Activated naive CD4-positive, alpha-beta T cell treated with anti-CD3 and anti-CD28 coated beads, Interleukin-2, amount 50 U/mL, for 24 hours (primary cell): ENCODE measurements at regions not wholly inside any gene's neighbourhood (a gene's known extent, or its start where the extent isn't known, plus 50 kb on each side); places are given as distances from the start of the nearest gene placed in this dataset.
"Not testable (repeated sequence)": the region's sequence is repeated elsewhere in the genome, so short reads cannot be mapped to it uniquely, and the experiment has no call there.

Experiments used
- H3K27ac Mint-ChIP-seq: one replicate; pipeline ENCODE4 v1.8.0; 2021; ENCODE audit warnings: mild to moderate bottlenecking, mixed read lengths
- H3K27me3 Mint-ChIP-seq: one replicate; pipeline ENCODE4 v1.8.0; 2021; ENCODE audit warnings: mixed read lengths
- H3K36me3 Mint-ChIP-seq: one replicate; pipeline ENCODE4 v1.8.0; 2021; ENCODE audit warnings: mixed read lengths
- H3K4me1 Mint-ChIP-seq: one replicate; pipeline ENCODE4 v1.8.0; 2021; ENCODE audit warnings: mixed read lengths
- H3K4me3 Mint-ChIP-seq: one replicate; pipeline ENCODE4 v1.8.0; 2021; ENCODE audit warnings: mild to moderate bottlenecking, mixed read lengths
- H3K9me3 Mint-ChIP-seq: one replicate; pipeline ENCODE4 v1.8.0; 2021; ENCODE audit warnings: mixed read lengths

- not testable (repeated sequence) for H3K36me3 Mint-ChIP-seq, H3K9me3 Mint-ChIP-seq, H3K4me3 Mint-ChIP-seq, H3K4me1 Mint-ChIP-seq, H3K27me3 Mint-ChIP-seq, H3K27ac Mint-ChIP-seq
These were observed 224.4 kb downstream of the ZNF326 start for GRCh38 chr1:90219166-90219871.

- no peaks in the 10 kb centered on the region for H3K4me1 Mint-ChIP-seq
- H3K9me3 Mint-ChIP-seq: no peaks in the 10 kb centered on the region
- H3K36me3 Mint-ChIP-seq: no peaks in the 10 kb centered on the region
- no peak overlapping the region for H3K27ac Mint-ChIP-seq
- H3K27me3 Mint-ChIP-seq: peaks cover 2% of the 10 kb centered on the region
- no peak overlapping the region for H3K4me3 Mint-ChIP-seq
These were observed 216.0 kb downstream of the ZNF326 start for GRCh38 chr1:90210633-90211491.

DNA sequence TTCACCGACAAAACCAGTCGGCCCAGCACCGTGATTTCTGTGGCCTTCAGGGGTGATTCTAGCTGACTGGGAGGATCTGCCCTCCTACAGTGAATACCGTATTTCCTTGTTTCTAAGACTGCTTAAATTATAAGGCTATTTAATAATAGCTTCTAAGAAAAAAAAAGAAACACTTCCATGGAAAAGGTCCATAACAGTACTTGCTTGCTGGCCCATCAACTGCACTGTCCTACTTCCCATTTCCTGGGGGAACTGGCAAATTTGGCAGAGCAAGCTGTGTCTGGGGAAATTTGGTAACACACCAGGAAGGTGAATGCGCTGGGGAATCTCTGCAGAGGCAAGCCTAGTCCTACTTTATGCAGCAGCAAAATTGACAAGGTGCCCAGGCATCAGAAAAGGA, 214.0 kb downstream of the ZNF326 start:
- no peaks in the 10 kb centered on the region for H3K9me3 Mint-ChIP-seq
- no peak overlapping the region for H3K4me3 Mint-ChIP-seq
- H3K36me3 Mint-ChIP-seq: no peaks in the 10 kb centered on the region
- no peak overlapping the region for H3K27ac Mint-ChIP-seq
- H3K27me3 Mint-ChIP-seq: peaks cover 2% of the 10 kb centered on the region
- no peaks in the 10 kb centered on the region for H3K4me1 Mint-ChIP-seq

GRCh38 chr1:90206260-90206659, 211.3 kb downstream of the ZNF326 start:
- no peak overlapping the region for H3K4me3 Mint-ChIP-seq
- H3K9me3 Mint-ChIP-seq: no peaks in the 10 kb centered on the region
- H3K4me1 Mint-ChIP-seq: no peaks in the 10 kb centered on the region
- H3K36me3 Mint-ChIP-seq: no peaks in the 10 kb centered on the region
- H3K27me3 Mint-ChIP-seq: peaks cover 4% of the 10 kb centered on the region
- no peak overlapping the region for H3K27ac Mint-ChIP-seq

- Mint-ChIP-seq H3K9me3 (no peaks in the 10 kb centered on the region), H3K4me1 (no peaks in the 10 kb centered on the region), H3K27ac (no peak overlapping the region), H3K27me3 (peaks cover 4% of the 10 kb centered on the region), H3K4me3 (no peak overlapping the region), H3K36me3 (no peaks in the 10 kb centered on the region)
These were observed 209.9 kb downstream of the ZNF326 start for GRCh38 chr1:90204780-90205179.

GRCh38 chr1:90204023-90204590, 209.2 kb downstream of the ZNF326 start:
- Mint-ChIP-seq H3K4me1 (no peaks in the 10 kb centered on the region), H3K9me3 (no peaks in the 10 kb centered on the region), H3K27ac (no peak overlapping the region), H3K27me3 (peaks cover 6% of the 10 kb centered on the region), H3K36me3 (no peaks in the 10 kb centered on the region), H3K4me3 (no peak overlapping the region)

- Mint-ChIP-seq H3K36me3 (no peaks in the 10 kb centered on the region), H3K27ac (peak overlapping the region; percentile 82), H3K4me3 (no peak overlapping the region), H3K27me3 (peaks cover 4% of the 10 kb centered on the region), H3K4me1 (no peaks in the 10 kb centered on the region), H3K9me3 (no peaks in the 10 kb centered on the region)
These were observed 206.8 kb downstream of the ZNF326 start for GRCh38 chr1:90201467-90202358.

DNA sequence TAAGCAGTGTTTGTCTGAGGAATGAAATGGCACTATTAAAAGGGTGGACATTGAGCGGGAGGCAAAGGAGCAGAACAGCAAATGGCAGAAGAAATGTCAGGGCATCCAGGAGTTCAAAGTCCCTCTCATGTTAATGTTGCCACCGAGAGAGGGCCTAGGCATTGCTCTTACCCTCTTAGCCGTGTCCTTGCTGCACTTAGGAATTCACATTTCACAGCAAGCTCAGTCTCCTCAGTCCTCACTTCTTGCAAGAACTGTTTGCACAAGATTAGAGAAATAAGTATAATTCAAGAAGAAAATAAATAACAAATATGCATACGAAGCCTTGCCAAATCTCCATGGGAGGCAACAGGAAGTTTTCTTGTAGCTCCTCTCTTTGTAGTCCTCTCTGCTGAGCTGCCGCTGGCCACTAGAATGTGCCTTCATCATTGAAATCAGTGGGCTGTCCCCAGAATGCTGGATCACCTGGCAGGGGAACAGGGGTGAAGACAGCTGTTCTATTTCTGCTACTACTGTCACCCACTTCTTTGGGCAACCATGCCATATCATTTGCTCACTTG, 205.8 kb downstream of the ZNF326 start:
- no peak overlapping the region for H3K27ac Mint-ChIP-seq
- H3K9me3 Mint-ChIP-seq: no peaks in the 10 kb centered on the region
- no peaks in the 10 kb centered on the region for H3K4me1 Mint-ChIP-seq
- H3K36me3 Mint-ChIP-seq: no peaks in the 10 kb centered on the region
- H3K4me3 Mint-ChIP-seq: no peak overlapping the region
- peaks cover 6% of the 10 kb centered on the region for H3K27me3 Mint-ChIP-seq

DNA sequence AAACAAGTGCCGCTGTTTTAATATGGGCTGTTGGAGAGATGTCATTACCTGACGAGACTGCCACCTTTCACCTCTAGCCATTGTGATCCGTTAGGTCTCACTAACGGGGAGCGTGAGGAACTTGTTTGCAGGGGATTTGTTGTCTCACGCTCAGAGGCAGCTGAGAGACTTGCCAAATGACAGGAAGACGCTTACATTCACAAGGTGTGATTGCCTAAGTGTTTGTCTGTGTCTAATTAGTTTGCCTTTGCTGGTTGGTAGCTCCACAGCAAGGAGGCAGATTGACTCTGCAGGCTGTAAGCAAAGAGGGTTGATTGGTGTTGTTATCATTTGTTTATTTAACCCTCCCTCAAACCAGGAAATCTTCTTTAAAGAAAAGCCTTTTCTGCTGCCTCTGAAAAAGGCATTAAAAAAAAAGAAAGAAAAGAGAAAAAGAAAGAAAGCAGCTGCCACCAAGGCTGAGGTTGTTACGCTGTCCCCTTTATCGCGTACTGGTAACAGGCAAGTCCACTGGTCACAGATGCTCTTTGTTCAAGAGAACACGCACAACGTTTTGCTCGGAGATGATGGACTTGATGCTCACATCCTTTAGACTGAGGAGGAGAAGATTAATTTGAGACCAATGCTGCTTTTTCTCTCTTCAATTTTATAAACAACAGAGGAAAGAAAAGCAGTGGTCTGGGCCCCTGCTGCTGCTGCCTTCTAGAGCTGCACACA, 203.9 kb downstream of the ZNF326 start:
- Mint-ChIP-seq H3K4me1 (no peaks in the 10 kb centered on the region), H3K4me3 (no peak overlapping the region), H3K9me3 (no peaks in the 10 kb centered on the region), H3K36me3 (no peaks in the 10 kb centered on the region), H3K27me3 (peaks cover 6% of the 10 kb centered on the region), H3K27ac (no peak overlapping the region)

- H3K27me3 Mint-ChIP-seq: peaks cover 2% of the 10 kb centered on the region
- H3K4me3 Mint-ChIP-seq: no peak overlapping the region
These were observed 198.2 kb downstream of the ZNF326 start for GRCh38 chr1:90193116-90193515.

DNA sequence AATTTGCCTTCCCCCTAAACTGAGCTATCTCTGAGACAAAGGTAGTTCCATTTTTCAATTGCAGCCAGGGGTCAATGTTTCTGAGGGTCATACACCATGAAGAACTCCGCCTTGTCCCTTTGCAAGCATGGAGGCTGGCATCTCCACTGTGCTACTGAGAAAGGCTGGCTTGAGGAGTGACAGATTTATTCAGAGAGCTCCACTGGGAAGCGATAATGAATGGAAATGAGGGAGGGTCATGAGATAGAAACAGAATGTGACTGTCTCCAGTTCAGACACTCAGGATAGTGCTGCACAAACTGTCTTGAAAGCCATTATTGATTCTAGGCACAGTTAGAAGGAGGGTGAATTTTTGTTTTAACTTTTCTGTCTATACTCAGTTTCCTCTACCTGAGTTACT, 197.5 kb downstream of the ZNF326 start:
- Mint-ChIP-seq H3K4me1 (no peaks in the 10 kb centered on the region), H3K27ac (no peak overlapping the region), H3K4me3 (no peak overlapping the region), H3K27me3 (peaks cover 7% of the 10 kb centered on the region), H3K9me3 (no peaks in the 10 kb centered on the region), H3K36me3 (no peaks in the 10 kb centered on the region)

More at GRCh38 chr1:90193116-90193515, 198.2 kb downstream of the ZNF326 start:
- Mint-ChIP-seq H3K9me3 (no peaks in the 10 kb centered on the region), H3K4me1 (no peaks in the 10 kb centered on the region), H3K27ac (no peak overlapping the region), H3K36me3 (no peaks in the 10 kb centered on the region)

DNA sequence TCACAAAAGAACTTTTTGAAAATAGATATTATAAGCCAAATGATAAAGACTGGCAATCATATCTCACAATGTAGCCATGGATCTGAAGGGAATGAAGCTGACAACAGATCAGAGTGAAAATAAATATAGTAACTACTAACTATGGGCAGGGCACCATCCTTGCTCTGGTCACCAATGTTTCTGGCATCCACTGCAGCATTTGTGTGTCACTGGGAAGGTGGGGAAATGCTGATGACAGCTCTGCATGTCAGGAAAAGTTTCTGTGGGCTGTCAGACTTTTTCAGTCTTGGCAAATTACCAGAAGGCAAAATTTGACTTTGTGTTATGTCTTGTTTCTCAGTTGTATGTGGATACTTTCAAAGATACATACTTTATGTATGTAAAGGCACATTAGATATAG, 195.6 kb downstream of the ZNF326 start:
- Mint-ChIP-seq H3K27ac (no peak overlapping the region), H3K36me3 (no peaks in the 10 kb centered on the region), H3K9me3 (no peaks in the 10 kb centered on the region), H3K27me3 (peaks cover 11% of the 10 kb centered on the region), H3K4me3 (no peak overlapping the region), H3K4me1 (no peaks in the 10 kb centered on the region)

DNA sequence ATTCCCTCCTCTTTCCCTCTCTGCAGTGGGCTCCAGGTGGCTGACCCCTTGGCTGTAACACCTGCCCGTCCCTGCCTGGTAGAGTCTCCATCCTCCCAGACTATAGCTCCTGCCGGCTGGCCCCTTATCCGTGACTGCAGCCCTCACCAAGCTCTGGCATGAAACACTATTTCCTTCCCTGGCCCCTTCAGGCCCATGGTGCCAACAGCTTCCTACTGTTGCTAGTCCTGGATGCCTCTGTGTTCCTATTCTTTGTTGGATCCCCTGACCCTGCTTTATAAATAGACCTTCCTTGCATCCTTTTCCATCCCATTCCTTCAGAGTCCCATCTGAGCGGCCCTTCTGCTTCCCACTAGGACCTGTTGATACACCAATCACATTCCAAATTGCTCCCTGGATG, 195.0 kb downstream of the ZNF326 start:
- H3K4me1 Mint-ChIP-seq: no peaks in the 10 kb centered on the region
- no peaks in the 10 kb centered on the region for H3K9me3 Mint-ChIP-seq
- no peaks in the 10 kb centered on the region for H3K36me3 Mint-ChIP-seq
- H3K27me3 Mint-ChIP-seq: peaks cover 12% of the 10 kb centered on the region
- H3K27ac Mint-ChIP-seq: no peak overlapping the region
- H3K4me3 Mint-ChIP-seq: no peak overlapping the region

- Mint-ChIP-seq H3K27me3 (peaks cover 17% of the 10 kb centered on the region), H3K4me3 (no peak overlapping the region)
These were observed 192.3 kb downstream of the ZNF326 start for GRCh38 chr1:90187323-90187585.

More at GRCh38 chr1:90187323-90187585, 192.3 kb downstream of the ZNF326 start:
- Mint-ChIP-seq H3K27ac (no peak overlapping the region), H3K4me1 (no peaks in the 10 kb centered on the region), H3K36me3 (no peaks in the 10 kb centered on the region), H3K9me3 (no peaks in the 10 kb centered on the region)
